HG02981 (cell line): ENCODE measurements at regions not wholly inside any gene's neighbourhood (a gene's known extent, or its start where the extent isn't known, plus 50 kb on each side); places are given as distances from the start of the nearest gene placed in this dataset.

Experiments
- ATAC-seq: cut with Tn5 transposase; IDR thresholded peaks from one replicate; pipeline ENCODE4 v1.9.1; 2021; ENCODE audit warnings: mild to moderate bottlenecking, moderate library complexity; ENCODE audit not compliant: unreplicated experiment

- no peak for ATAC-seq
These were observed 89.6 kb upstream of the SPRY2 start for GRCh38 chr13:80430561-80430960.

GRCh38 chr13:80428349-80429096, 87.6 kb upstream of the SPRY2 start:
- ATAC-seq = no peak

GRCh38 chr13:80419416-80419815, 78.5 kb upstream of the SPRY2 start:
- ATAC-seq = no peak

GRCh38 chr13:80413611-80414010, 72.7 kb upstream of the SPRY2 start:
- ATAC-seq = no peak

- ATAC-seq = no peak
These were observed 67.3 kb upstream of the SPRY2 start for GRCh38 chr13:80408270-80408669.

- ATAC-seq = no peak
These were observed 60.0 kb upstream of the SPRY2 start for GRCh38 chr13:80400865-80401426.

GRCh38 chr13:80400164-80400864, 59.4 kb upstream of the SPRY2 start:
- peak; percentile 49 for ATAC-seq

GRCh38 chr13:80399340-80400163, 58.6 kb upstream of the SPRY2 start:
- ATAC-seq = peak; percentile 36
